NB4 (cell line): ENCODE measurements at regions not wholly inside any gene's neighbourhood (a gene's known extent, or its start where the extent isn't known, plus 50 kb on each side); places are given as distances from the start of the nearest gene placed in this dataset.

Experiments used
- DNase-seq: peaks from one replicate; pipeline ENCODE4 v3.0.0; 2010; ENCODE audit warnings: low read depth
- H3K4me3 ChIP-seq: one replicate; pipeline ENCODE4 v1.5.1; 2011; ENCODE audit warnings: mild to moderate bottlenecking, low read depth, low read length, moderate library complexity
- MAX ChIP-seq: IDR thresholded peaks from 2 replicates; pipeline ENCODE4 v1.6.1; 2011; ENCODE audit warnings: low read depth, low read length
- MYC ChIP-seq: IDR thresholded peaks from 2 replicates; pipeline ENCODE4 v1.6.1; 2011; ENCODE audit warnings: low read depth, low read length
- POLR2A ChIP-seq: IDR thresholded peaks from 2 replicates; pipeline ENCODE4 v1.6.1; 2011; ENCODE audit warnings: mild to moderate bottlenecking; ENCODE audit not compliant: insufficient read length; ENCODE audit errors: extremely low read depth
- TF ChIP-seq, protein P1 (sequence below): IDR thresholded peaks from one replicate; pipeline ENCODE4 v1.5.1; 2012; ENCODE audit warnings: low read depth, low read length

DNA sequence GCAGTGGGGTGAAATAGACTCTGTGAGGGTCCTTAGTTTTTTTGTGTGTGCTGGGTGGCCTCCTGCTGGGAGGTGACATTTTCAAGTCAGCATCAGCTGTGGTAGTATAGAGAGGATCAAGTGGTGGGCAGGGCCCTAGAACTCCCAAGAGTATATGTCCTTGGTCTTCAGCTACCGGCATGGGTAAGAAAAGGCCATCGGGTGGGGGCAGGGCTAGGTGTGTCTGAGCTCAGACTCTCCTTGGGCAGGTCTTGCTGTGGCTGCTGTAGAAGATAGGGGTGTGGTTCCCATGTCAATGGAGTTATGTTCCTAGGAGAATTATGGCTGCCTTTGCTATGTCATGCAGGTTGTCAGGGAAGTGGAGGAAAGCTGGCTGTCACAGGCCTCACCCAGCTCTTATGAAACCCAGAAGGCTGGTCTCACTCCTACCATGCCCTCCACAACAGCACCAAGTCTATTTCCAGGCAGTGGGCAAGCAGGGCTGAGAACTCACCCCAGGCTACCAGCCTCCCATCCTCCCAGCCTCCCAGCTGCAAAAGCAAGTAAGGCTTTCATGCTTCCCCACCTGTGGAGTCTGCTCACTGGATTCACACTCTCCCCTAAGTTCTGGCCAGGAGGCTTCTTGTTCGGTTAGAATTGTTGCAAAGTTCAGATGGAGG is 130.6 kb upstream of the SOX1 start:
- no peak for DNase-seq
- H3K4me3 ChIP-seq, result no peak overlapping the region
- no peak for TF ChIP-seq POLR2A
- no peak for TF ChIP-seq MAX
- TF ChIP-seq, protein P1, sequence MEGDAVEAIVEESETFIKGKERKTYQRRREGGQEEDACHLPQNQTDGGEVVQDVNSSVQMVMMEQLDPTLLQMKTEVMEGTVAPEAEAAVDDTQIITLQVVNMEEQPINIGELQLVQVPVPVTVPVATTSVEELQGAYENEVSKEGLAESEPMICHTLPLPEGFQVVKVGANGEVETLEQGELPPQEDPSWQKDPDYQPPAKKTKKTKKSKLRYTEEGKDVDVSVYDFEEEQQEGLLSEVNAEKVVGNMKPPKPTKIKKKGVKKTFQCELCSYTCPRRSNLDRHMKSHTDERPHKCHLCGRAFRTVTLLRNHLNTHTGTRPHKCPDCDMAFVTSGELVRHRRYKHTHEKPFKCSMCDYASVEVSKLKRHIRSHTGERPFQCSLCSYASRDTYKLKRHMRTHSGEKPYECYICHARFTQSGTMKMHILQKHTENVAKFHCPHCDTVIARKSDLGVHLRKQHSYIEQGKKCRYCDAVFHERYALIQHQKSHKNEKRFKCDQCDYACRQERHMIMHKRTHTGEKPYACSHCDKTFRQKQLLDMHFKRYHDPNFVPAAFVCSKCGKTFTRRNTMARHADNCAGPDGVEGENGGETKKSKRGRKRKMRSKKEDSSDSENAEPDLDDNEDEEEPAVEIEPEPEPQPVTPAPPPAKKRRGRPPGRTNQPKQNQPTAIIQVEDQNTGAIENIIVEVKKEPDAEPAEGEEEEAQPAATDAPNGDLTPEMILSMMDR, result no peak
- no peak for TF ChIP-seq MYC

GRCh38 chr13:111937777-111938311 is 129.1 kb upstream of the SOX1 start:
- no peak overlapping the region for H3K4me3 ChIP-seq
- DNase-seq, result no peak
- TF ChIP-seq POLR2A (no peak), MYC (no peak), MAX (no peak)
- TF ChIP-seq, protein P1, result no peak

DNA sequence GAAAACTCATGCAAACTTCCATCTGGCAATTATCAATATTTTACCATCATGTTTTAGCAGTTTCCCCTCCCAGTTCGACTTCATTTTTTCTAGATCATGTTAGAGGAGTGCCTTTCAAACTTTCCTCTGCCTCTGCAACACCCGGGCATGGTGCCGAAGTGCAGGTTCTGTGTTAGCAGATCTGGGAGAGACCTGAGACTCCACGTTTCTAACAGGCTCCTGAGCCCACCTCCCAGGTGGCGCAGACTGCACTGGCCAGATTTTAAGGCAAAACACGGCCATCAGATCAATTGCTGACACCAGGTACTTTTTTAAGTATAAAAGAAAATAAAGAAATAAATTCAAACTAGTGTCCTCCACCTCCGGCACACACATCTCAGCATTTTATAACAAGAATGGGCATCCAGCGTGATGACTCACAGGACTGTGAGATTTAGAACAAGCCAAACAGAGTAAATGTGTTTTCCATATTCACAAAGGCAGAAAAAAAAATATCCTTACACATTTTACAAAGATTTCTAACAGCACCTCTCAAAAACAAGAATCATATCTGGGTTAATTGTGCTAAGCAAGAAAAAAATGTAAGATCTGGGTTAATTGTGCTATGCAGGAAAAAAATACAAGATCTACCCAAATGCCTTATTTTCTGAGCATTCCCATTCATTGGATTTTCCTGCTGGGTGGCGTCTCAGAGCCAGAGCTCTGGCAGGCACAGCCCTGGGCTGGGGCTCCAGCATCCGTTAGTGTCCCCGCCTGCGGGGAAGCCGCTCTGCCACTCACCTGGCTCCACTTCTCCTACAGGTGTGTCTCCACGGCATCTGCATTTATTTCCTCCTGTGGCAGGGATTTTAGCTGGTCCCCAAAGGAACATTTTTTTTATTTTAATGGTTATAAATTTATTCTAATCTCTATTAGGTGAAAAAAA is 127.9 kb upstream of the SOX1 start:
- DNase-seq, result no peak
- no peak for TF ChIP-seq MAX
- no peak overlapping the region for H3K4me3 ChIP-seq

DNA sequence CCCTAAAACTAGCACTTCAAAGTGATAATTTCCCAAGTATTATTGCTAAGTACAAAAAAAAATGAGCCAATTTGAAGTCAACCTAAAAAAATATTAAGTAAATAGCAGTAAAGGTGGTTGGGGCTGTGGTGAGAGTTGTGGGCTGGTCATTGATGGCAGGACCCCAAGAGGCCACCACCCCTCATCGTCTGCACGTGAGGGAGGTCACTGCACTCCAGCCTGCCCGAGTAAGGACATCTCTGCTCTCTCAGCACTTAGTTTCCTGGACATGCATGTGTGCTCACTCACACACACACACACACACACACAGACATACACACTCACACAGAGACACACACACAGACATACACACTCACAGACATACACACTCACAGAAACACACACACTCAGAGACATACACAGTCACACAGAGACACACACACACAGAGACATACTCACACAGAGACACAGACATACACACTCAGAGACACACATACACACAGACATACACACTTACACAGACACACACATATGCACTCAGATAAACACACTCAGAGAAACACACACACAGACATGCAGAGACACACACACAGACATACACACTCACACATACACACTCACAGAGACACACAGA is 127.2 kb upstream of the SOX1 start:
- DNase-seq, result no peak
- H3K4me3 ChIP-seq, result no peak overlapping the region
- TF ChIP-seq POLR2A (no peak), MAX (no peak), MYC (no peak)
- TF ChIP-seq, protein P1, result no peak

GRCh38 chr13:111940892-111941291 is 126.1 kb upstream of the SOX1 start:
- TF ChIP-seq POLR2A (no peak), MYC (no peak), MAX (no peak)
- TF ChIP-seq, protein P1, result no peak
- DNase-seq, result no peak
- no peak overlapping the region for H3K4me3 ChIP-seq

DNA sequence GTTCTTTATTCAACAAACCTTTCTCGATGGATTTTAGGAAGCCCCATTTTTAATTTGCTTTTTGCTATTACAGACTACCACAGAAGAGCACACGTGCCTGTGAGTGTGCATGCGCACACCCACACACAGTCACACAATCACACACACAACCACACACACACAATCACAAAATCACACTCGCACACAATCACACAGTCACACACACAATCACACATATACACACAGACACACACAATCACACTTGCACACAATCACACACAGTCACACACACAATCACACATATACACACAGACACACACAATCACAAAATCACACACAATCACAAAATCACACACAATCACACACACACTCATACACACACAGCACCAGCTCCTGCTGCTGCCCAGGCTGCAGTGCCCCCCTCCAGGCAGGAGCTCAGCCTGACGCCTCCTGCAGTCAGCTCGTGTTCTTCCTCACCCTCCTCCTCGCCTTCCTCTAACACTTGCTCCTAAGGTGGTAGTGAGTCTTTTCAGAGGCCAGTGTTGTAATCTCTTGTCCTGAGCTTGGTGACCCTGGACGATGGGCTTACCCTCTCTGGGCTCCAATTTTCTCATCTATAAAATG is 125.0 kb upstream of the SOX1 start:
- no peak for TF ChIP-seq MYC
- TF ChIP-seq, protein P1, result no peak
- TF ChIP-seq POLR2A, result no peak
- no peak for TF ChIP-seq MAX
- H3K4me3 ChIP-seq, result no peak overlapping the region
- DNase-seq, result no peak
